ENCODE measurements at regions not wholly inside any gene's neighbourhood (a gene's known extent, or its start where the extent isn't known, plus 50 kb on each side); places are given as distances from the start of the nearest gene placed in this dataset.
"Not testable (repeated sequence)": the region's sequence is repeated elsewhere in the genome, so short reads cannot be mapped to it uniquely, and the experiment has no call there.

DNA sequence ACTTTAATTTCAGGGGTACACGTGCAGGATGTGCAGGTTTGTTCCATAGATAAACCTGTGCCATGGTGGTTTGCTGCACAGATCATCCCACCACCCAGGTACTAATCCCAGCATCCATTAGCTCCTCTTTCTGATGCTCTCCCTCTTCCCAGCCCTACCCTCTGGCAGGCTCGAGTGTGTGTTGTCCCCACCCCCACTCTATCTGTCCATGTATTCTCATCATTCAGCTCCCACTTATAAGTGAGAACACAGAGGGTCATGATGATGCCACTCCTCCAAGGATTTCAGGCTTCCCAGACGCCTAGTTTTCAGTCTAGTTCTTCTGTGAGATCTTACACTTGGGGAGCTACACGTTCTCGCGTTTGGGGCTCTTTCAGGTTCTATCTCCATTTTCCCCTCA lies 93.4 kb upstream of the NBPF11 start:
- not testable (repeated sequence) for TF ChIP-seq POLR2A (IDR thresholded peaks at IDR 0.05); CTCF (IDR thresholded peaks at IDR 0.05 in 4 of 5, conservative IDR thresholded peaks at IDR 0.05 in 1 of 5)
